VCaP (cell line): ENCODE measurements at regions not wholly inside any gene's neighbourhood (a gene's known extent, or its start where the extent isn't known, plus 50 kb on each side); places are given as distances from the start of the nearest gene placed in this dataset.
A peak's percentile ranks its signal among the peaks of the same experiment; 100 is the strongest.

Source experiments
- H3K27ac ChIP-seq: fragments of 450-650 bp; 2 replicates; pipeline ENCODE4 v1.5.1; 2017
- CTCF ChIP-seq: fragments of 450-650 bp; conservative IDR thresholded peaks from 2 replicates; pipeline ENCODE4 v1.5.1; 2017; ENCODE audit warnings: mild to moderate bottlenecking, moderate library complexity

- no peak for TF ChIP-seq CTCF
- no peak overlapping the region for H3K27ac ChIP-seq
Observed at GRCh38 chr6:68400396-68400795, 234.7 kb upstream of the ADGRB3 start.

GRCh38 chr6:68391953-68392352 lies 243.1 kb upstream of the ADGRB3 start:
- no peak overlapping the region for H3K27ac ChIP-seq
- TF ChIP-seq CTCF: no peak

- no peak overlapping the region for H3K27ac ChIP-seq
- TF ChIP-seq CTCF: no peak
Observed at GRCh38 chr6:68372991-68373390, 262.1 kb upstream of the ADGRB3 start.

- H3K27ac ChIP-seq: no peak overlapping the region
- no peak for TF ChIP-seq CTCF
Observed at GRCh38 chr6:68368845-68369244, 266.2 kb upstream of the ADGRB3 start.

- no peak for TF ChIP-seq CTCF
- no peak overlapping the region for H3K27ac ChIP-seq
Observed at GRCh38 chr6:68364271-68364805, 270.7 kb upstream of the ADGRB3 start.

- H3K27ac ChIP-seq: no peak overlapping the region
- TF ChIP-seq CTCF: peak; percentile 70
Observed at GRCh38 chr6:68343901-68344300, 291.2 kb upstream of the ADGRB3 start.

GRCh38 chr6:68342286-68342685 lies 292.8 kb upstream of the ADGRB3 start:
- TF ChIP-seq CTCF: no peak
- no peak overlapping the region for H3K27ac ChIP-seq
